ENCODE measurements at regions not wholly inside any gene's neighbourhood (a gene's known extent, or its start where the extent isn't known, plus 50 kb on each side); places are given as distances from the start of the nearest gene placed in this dataset.

DNA sequence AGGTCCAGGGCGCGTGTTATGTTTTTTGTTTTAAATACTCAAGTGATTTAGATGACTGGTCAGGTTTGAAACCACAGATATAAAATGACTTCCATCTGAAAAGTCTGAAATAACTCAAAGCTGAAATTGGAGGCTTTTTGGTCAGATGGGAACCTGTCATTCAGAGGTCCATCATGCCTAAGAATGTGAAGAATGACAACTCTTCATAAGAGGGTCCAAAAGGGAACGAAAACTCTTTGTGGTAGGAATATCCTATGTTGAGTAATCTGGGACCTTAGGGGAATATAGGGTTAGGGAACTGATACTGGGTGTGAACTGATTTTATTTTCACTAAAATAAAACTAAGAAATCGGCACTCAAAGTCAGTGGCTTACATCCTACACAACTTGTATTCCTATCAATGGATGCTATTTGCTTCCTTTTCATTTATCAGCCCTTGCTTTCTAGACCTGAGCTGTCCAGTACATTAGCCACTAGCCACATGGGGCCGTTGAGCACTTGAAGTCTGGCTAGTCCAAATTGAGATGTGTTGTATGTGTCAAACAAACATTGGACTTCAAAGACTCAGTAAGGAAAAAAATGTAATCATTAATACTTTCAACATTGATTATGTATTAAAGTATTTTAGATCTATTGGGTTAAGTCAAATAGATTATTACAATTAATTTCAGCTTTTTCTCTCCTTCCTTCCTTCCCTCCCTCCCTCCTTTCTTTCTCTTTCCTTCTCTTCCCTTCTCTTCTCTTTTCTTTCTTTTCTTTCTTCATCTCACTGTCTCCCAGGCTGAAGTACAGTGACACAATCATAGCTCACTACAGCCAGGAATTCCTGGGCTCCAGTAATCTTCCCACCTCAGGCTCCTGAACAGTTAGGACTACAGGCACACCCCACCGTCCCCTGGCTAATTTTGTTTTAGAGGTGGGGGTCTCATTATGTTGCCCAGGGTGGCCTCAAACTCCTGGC, 56.5 kb upstream of the KDM7A start:
- WGBS (ENCODE audit: extremely low coverage, insufficient read length, low lambda C conversion rate), result no CpG with 5 or more reads among the region's 6 CpGs
- Mint-ChIP-seq H3K4me3 (no peak overlapping the region), H3K27me3 (ENCODE audit: low read depth) (peaks cover 27% of the 10 kb centered on the region), H3K9me3 (no peaks in the 10 kb centered on the region; a peak in 1 of 5 replicates), H3K36me3 (ENCODE audit: insufficient read depth in 1 of 3, low read depth in 3 of 3) (no peaks in the 10 kb centered on the region), H3K27ac (no peak overlapping the region), H3K4me1 (peaks cover 13 to 17% of the 10 kb centered on the region in 2 experiments)
- no peaks in the 10 kb centered on the region for H3K79me1 ChIP-seq (ENCODE audit: insufficient read depth, low read depth, low read length, poor library complexity, severe bottlenecking)
- TF ChIP-seq, protein P1, sequence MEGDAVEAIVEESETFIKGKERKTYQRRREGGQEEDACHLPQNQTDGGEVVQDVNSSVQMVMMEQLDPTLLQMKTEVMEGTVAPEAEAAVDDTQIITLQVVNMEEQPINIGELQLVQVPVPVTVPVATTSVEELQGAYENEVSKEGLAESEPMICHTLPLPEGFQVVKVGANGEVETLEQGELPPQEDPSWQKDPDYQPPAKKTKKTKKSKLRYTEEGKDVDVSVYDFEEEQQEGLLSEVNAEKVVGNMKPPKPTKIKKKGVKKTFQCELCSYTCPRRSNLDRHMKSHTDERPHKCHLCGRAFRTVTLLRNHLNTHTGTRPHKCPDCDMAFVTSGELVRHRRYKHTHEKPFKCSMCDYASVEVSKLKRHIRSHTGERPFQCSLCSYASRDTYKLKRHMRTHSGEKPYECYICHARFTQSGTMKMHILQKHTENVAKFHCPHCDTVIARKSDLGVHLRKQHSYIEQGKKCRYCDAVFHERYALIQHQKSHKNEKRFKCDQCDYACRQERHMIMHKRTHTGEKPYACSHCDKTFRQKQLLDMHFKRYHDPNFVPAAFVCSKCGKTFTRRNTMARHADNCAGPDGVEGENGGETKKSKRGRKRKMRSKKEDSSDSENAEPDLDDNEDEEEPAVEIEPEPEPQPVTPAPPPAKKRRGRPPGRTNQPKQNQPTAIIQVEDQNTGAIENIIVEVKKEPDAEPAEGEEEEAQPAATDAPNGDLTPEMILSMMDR (conservative IDR thresholded peaks at IDR 0.05), result no peak
- no peaks in the 10 kb centered on the region for H3K9me3 ChIP-seq (ENCODE audit: control insufficient read depth, low read depth, low read length)
- no peak for DNase-seq
- no peak overlapping the region for H4K91ac ChIP-seq (ENCODE audit: insufficient read length, low read depth, low read length)
- H3K23ac ChIP-seq (ENCODE audit: insufficient read length, low read depth, low read length), result no peak overlapping the region
- no peaks in the 10 kb centered on the region; the same call in 1 of the 2 replicates for H3K27me3 ChIP-seq (ENCODE audit: insufficient read depth, low read length)
- peaks cover 9% of the 10 kb centered on the region for H3K23me2 ChIP-seq (ENCODE audit: insufficient read length, low read depth, low read length, poor library complexity, severe bottlenecking)
- H3K4me1 ChIP-seq (ENCODE audit: insufficient read depth, low read length), result no peaks in the 10 kb centered on the region
- no peak overlapping the region for H4K5ac ChIP-seq (ENCODE audit: insufficient read length, low read depth, low read length)
- H3T11ph ChIP-seq (ENCODE audit: low read length), result no peak overlapping the region
- H3K14ac ChIP-seq (ENCODE audit: insufficient read depth, low read length), result no peak overlapping the region
- no peaks in the 10 kb centered on the region for H3K79me2 ChIP-seq (ENCODE audit: insufficient read depth, low read length)
- H3K18ac ChIP-seq (ENCODE audit: insufficient read length, low read depth, low read length), result no peak overlapping the region
- no peak overlapping the region for H3K56ac ChIP-seq (ENCODE audit: insufficient read length, low read depth, low read length)
- H2AK5ac ChIP-seq (ENCODE audit: insufficient read length, low read length), result no peak overlapping the region
- H2BK120ac ChIP-seq (ENCODE audit: low read depth, low read length, poor library complexity, severe bottlenecking), result no peak overlapping the region
- no peak overlapping the region for H3K27ac ChIP-seq (ENCODE audit: insufficient read length, low read depth, low read length)
- H2BK15ac ChIP-seq (ENCODE audit: low read depth, low read length), result no peak overlapping the region
- no peak overlapping the region for H2BK5ac ChIP-seq (ENCODE audit: insufficient read length, low read length)
- no peak overlapping the region for H2AFZ ChIP-seq (ENCODE audit: low read length)
- no peak overlapping the region for H3K4me2 ChIP-seq (ENCODE audit: insufficient read depth, insufficient read length, low read length)
- no peak overlapping the region for H2BK20ac ChIP-seq (ENCODE audit: low read depth, low read length, poor library complexity, severe bottlenecking)
- H4K8ac ChIP-seq (replicated peaks; ENCODE audit: insufficient read length, low read depth, low read length), result no peak overlapping the region
- no peak overlapping the region for H3K4ac ChIP-seq (ENCODE audit: low read depth, low read length)
- no peak overlapping the region for H3K9ac ChIP-seq (ENCODE audit: extremely low read depth, insufficient read length, low read length)
- H4K20me1 ChIP-seq (ENCODE audit: control insufficient read depth, insufficient read depth, insufficient read length), result no peaks in the 10 kb centered on the region
- no peak overlapping the region for H2BK12ac ChIP-seq (ENCODE audit: insufficient read length, low read depth, low read length)

Data from H9 (cell line).